C4-2B (cell line): ENCODE measurements at regions not wholly inside any gene's neighbourhood (a gene's known extent, or its start where the extent isn't known, plus 50 kb on each side); places are given as distances from the start of the nearest gene placed in this dataset.

Experiments
- H3K27ac ChIP-seq: fragments of 450-650 bp; 2 replicates; pipeline ENCODE4 v1.5.1; 2017
- CTCF ChIP-seq: fragments of 450-650 bp; conservative IDR thresholded peaks from 2 replicates; pipeline ENCODE4 v1.5.1; 2017; ENCODE audit warnings: mild to moderate bottlenecking
- ZFX ChIP-seq: fragments of 450-650 bp; IDR thresholded peaks from 2 replicates; pipeline ENCODE4 v1.6.1; 2017

GRCh38 chr5:90022711-90023053 lies 386.9 kb downstream of the CETN3 start:
- no peak for TF ChIP-seq ZFX
- H3K27ac ChIP-seq = no peak overlapping the region

GRCh38 chr5:90022002-90022710 lies 387.4 kb downstream of the CETN3 start:
- H3K27ac ChIP-seq = no peak overlapping the region
- TF ChIP-seq ZFX = no peak
- no peak for TF ChIP-seq CTCF

GRCh38 chr5:90020575-90021538 lies 388.7 kb downstream of the CETN3 start:
- H3K27ac ChIP-seq = no peak overlapping the region

GRCh38 chr5:90017239-90017638 lies 392.3 kb downstream of the CETN3 start:
- no peak for TF ChIP-seq CTCF
- no peak for TF ChIP-seq ZFX

More at GRCh38 chr5:90020575-90021538, 388.7 kb downstream of the CETN3 start:
- no peak for TF ChIP-seq CTCF
- TF ChIP-seq ZFX = no peak

GRCh38 chr5:90015584-90016018 lies 394.0 kb downstream of the CETN3 start:
- no peak overlapping the region for H3K27ac ChIP-seq
- TF ChIP-seq ZFX (no peak), CTCF (no peak)

More at GRCh38 chr5:90017239-90017638, 392.3 kb downstream of the CETN3 start:
- no peak overlapping the region for H3K27ac ChIP-seq

GRCh38 chr5:90014420-90014819 lies 395.1 kb downstream of the CETN3 start:
- no peak for TF ChIP-seq ZFX
- TF ChIP-seq CTCF = no peak

GRCh38 chr5:90000351-90000750 lies 409.2 kb downstream of the CETN3 start:
- no peak overlapping the region for H3K27ac ChIP-seq
- no peak for TF ChIP-seq CTCF
- no peak for TF ChIP-seq ZFX

More at GRCh38 chr5:90014420-90014819, 395.1 kb downstream of the CETN3 start:
- no peak overlapping the region for H3K27ac ChIP-seq
